GM12801 (cell line): ENCODE measurements at regions not wholly inside any gene's neighbourhood (a gene's known extent, or its start where the extent isn't known, plus 50 kb on each side); places are given as distances from the start of the nearest gene placed in this dataset.

Experiments
- TF ChIP-seq, protein P1 (sequence below): IDR thresholded peaks from one replicate; pipeline ENCODE4 v1.5.1; 2011; ENCODE audit warnings: control low read depth; ENCODE audit not compliant: insufficient read length; ENCODE audit errors: extremely low read depth

DNA sequence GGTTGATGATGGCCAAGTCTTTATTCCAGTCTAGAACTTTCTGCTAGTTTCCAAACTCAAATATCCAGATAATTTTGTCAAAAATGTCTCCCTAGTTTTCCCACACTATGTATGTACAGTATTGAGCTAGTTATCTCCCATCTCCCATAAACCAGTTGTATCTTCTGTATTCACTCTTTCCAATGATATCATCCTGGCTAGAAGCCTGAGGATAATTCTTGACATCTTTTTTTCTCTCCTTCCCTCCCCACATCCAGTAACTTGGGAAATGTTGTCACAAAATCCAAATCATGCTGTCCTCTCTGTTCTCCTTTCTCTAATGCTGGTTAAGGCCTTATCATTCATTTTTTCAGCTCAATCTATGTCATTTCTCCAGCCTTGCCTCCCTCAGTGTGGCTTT lies 553.8 kb upstream of the FANCL start:
- TF ChIP-seq, protein P1, sequence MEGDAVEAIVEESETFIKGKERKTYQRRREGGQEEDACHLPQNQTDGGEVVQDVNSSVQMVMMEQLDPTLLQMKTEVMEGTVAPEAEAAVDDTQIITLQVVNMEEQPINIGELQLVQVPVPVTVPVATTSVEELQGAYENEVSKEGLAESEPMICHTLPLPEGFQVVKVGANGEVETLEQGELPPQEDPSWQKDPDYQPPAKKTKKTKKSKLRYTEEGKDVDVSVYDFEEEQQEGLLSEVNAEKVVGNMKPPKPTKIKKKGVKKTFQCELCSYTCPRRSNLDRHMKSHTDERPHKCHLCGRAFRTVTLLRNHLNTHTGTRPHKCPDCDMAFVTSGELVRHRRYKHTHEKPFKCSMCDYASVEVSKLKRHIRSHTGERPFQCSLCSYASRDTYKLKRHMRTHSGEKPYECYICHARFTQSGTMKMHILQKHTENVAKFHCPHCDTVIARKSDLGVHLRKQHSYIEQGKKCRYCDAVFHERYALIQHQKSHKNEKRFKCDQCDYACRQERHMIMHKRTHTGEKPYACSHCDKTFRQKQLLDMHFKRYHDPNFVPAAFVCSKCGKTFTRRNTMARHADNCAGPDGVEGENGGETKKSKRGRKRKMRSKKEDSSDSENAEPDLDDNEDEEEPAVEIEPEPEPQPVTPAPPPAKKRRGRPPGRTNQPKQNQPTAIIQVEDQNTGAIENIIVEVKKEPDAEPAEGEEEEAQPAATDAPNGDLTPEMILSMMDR: no peak

DNA sequence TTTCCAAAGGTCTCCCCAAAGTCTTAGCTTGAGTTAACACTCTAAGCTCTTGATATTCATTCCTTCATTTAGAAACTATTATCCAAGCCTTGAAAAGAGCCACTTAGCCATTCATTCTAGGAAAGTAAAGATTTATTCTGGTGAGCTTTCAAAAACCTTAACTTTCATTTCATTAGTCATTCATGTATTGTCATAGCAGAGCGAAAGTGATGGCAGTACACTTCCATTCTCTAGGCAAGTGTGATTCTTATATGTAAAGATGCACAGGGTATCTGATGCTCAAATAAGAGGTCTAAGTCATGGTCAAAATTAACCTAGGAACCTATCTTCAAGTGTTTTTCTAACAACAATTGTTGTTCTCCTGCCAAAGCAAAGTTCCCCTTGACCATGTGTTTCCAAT lies 553.0 kb upstream of the FANCL start:
- TF ChIP-seq, protein P1: no peak

DNA sequence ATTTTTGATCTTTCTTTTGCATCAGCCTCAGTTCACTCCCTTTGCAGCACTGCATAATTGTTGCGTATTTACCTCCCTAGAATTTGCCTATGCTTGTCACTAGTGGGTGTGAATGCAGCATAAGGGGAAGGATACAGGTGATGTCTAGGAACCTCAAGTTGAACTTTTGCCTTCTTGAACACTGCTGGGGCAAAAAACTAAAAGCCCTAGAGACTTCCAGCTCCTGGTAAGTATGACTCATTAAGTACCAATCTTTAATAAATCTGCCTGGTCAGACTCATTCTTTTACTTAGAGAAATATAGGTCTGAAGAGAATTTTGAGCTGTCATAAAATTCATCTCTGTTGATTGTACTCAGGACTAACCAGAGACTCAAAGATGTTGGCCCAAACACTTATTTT lies 547.3 kb upstream of the FANCL start:
- TF ChIP-seq, protein P1: no peak

DNA sequence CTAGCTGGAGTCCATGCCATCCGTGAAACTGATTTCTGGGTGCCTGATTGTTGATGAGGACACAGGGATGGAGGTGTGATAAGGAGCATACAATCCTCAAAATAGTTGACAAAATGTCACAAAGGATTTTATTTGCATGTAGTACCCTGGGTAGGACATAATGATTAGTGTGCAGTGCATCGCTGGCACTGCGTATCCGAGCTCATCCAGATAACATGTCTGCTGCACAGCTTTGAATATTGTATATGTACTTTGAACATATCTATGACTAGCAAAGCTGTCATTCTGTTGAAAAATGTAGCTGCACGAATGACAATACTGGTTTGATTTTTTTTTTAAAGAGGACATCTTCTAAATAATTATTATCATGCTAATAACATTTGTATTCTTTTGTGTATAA lies 529.7 kb upstream of the FANCL start:
- TF ChIP-seq, protein P1: no peak

DNA sequence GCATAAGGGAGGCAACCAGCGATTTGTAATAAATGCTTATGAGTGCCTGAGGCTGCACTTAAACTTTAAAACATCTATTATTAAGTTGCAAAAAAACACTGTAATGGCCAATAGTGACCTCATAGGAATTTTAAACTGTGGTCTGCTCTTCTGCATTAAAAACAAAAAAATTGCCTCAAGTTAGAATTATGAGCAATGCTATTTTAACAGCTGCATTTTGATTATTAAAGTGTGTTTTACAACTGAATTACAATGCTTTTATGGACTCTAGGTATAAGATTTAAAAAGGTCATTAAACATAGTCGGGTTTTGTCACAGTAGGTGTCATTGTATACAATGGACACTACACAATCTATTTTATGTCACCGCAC lies 528.7 kb upstream of the FANCL start:
- TF ChIP-seq, protein P1: no peak

DNA sequence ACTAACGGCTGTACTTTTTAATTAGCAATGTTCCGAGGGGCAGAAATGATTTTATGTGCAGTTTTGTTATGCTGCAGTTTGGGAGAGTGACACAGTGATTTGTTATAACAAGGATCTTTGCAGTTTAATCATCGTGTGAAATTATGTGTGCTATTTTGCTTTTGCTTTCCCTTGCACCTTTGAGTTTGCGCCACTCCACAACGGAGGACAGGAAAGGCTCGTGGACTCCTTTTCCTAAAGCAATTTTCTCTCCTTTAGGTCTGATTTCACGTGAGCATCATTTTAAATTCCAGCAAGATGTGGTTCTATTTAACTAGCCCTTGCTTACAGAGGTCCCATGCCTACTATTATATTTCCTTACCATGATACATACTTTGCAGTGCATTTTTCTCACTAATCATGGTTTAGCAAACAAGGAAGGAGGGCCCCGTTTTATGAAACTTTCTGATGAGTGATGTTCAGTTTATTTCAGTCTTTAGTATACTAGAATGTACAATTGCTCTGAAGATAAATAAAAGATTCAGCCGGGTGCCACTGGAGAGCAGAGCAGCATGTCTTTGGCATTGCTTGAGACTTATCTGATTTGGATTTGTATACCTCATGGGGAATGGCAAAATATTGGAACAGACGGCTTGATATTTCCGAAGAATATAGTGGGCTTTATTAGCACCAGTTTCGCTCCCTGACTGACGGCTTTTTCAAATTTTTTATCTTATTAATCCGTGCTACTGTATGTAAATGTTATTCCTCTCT lies 528.2 kb upstream of the FANCL start:
- TF ChIP-seq, protein P1: no peak

DNA sequence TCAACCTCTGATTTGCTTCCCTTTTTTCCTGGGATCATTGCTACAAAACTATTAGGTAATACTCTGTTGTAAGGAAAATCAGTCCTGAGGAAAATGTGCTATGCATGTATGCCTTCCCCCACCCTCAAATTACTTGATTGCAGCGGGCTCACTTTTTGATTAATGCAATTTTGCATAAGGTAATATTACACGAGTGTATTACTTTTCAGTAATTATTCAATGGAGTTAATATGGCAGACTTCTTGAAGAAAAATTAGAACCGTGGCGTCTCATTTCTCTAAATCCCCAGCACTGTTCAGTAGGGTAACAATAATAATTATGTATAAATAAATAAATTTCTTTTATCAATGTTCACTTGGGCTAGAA lies 527.6 kb upstream of the FANCL start:
- TF ChIP-seq, protein P1: no peak
